CD1c-positive myeloid dendritic cell (primary cell): ENCODE measurements at regions not wholly inside any gene's neighbourhood (a gene's known extent, or its start where the extent isn't known, plus 50 kb on each side); places are given as distances from the start of the nearest gene placed in this dataset.
"Not testable (repeated sequence)": the region's sequence is repeated elsewhere in the genome, so short reads cannot be mapped to it uniquely, and the experiment has no call there.

Experiments used
- DNase-seq: peaks from one replicate; pipeline ENCODE4 v3.0.0-alpha.2; 2016; ENCODE audit errors: extremely low spot score

GRCh38 chr11:69572233-69572860 lies 68.6 kb upstream of the CCND1 start:
- no peak for DNase-seq

GRCh38 chr11:69572861-69573260 lies 68.1 kb upstream of the CCND1 start:
- no peak for DNase-seq

GRCh38 chr11:69573761-69574607 lies 67.0 kb upstream of the CCND1 start:
- no peak for DNase-seq

GRCh38 chr11:69574608-69575255 lies 66.2 kb upstream of the CCND1 start:
- DNase-seq = no peak

GRCh38 chr11:69575296-69576068 lies 65.5 kb upstream of the CCND1 start:
- no peak for DNase-seq

- DNase-seq = peak; percentile 13
These were observed 64.7 kb upstream of the CCND1 start for GRCh38 chr11:69576069-69576782.

GRCh38 chr11:69578167-69578566 lies 62.8 kb upstream of the CCND1 start:
- DNase-seq = no peak

- no peak for DNase-seq
These were observed 60.4 kb upstream of the CCND1 start for GRCh38 chr11:69580529-69580928.

GRCh38 chr11:69582756-69583467 lies 58.0 kb upstream of the CCND1 start:
- DNase-seq = no peak

- no peak for DNase-seq
These were observed 56.8 kb upstream of the CCND1 start for GRCh38 chr11:69584160-69584559.

- DNase-seq = no peak
These were observed 55.6 kb upstream of the CCND1 start for GRCh38 chr11:69585385-69585784.

- DNase-seq = no peak
These were observed 53.4 kb upstream of the CCND1 start for GRCh38 chr11:69587454-69588090.

GRCh38 chr11:69588270-69588669 lies 52.7 kb upstream of the CCND1 start:
- no peak for DNase-seq

- not testable (repeated sequence) for DNase-seq
These were observed 50.9 kb upstream of the CCND1 start for GRCh38 chr11:69590088-69590487.
